Smooth muscle cell (in vitro differentiated cells): ENCODE measurements at regions not wholly inside any gene's neighbourhood (a gene's known extent, or its start where the extent isn't known, plus 50 kb on each side); places are given as distances from the start of the nearest gene placed in this dataset.

ENCODE experiments used
- DNase-seq: peaks from one replicate; lab custom pipeline; 2025; ENCODE audit not compliant: unreplicated experiment; lab: John Stamatoyannopoulos, UW
- H2AFZ ChIP-seq: fragments of 200-600 bp; sonication (generic); 2 replicates; pipeline ENCODE4 v1.6.0; 2016; ENCODE audit warnings: antibody characterized with exemption, low read depth, mild to moderate bottlenecking
- H3F3A ChIP-seq: fragments of 200-600 bp; sonication (generic); 2 replicates; pipeline ENCODE4 v1.6.0; 2017; ENCODE audit warnings: antibody characterized with exemption, low read depth
- H3K27ac ChIP-seq: fragments of 200-600 bp; sonication (generic); 2 replicates; pipeline ENCODE4 v1.5.1; 2016; ENCODE audit warnings: low read depth, mild to moderate bottlenecking
- H3K27me3 ChIP-seq: fragments of 200-600 bp; sonication (generic); 2 replicates; pipeline ENCODE4 v1.6.1; 2016; ENCODE audit warnings: low read depth, mild to moderate bottlenecking
- H3K36me3 ChIP-seq: fragments of 200-600 bp; sonication (generic); 2 replicates; pipeline ENCODE4 v1.5.1; 2016; ENCODE audit warnings: low read depth
- H3K4me1 ChIP-seq: fragments of 200-600 bp; sonication (generic); 2 replicates; pipeline ENCODE4 v1.5.1; 2016; ENCODE audit warnings: low read depth
- H3K4me2 ChIP-seq: fragments of 200-600 bp; sonication (generic); 2 replicates; pipeline ENCODE4 v1.6.0; 2016; ENCODE audit warnings: mild to moderate bottlenecking
- H3K4me3 ChIP-seq: fragments of 200-600 bp; sonication (generic); 2 replicates; pipeline ENCODE4 v1.5.1; 2016; ENCODE audit warnings: mild to moderate bottlenecking
- H3K79me2 ChIP-seq: fragments of 200-600 bp; sonication (generic); 2 replicates; pipeline ENCODE4 v1.6.0; 2016; ENCODE audit warnings: low read depth, mild to moderate bottlenecking
- H3K9ac ChIP-seq: fragments of 200-600 bp; sonication (generic); 2 replicates; pipeline ENCODE4 v1.6.0; 2016; ENCODE audit warnings: low read depth
- H3K9me3 ChIP-seq: fragments of 200-600 bp; sonication (generic); replicated peaks from 2 replicates; pipeline ENCODE4 v1.5.1; 2016; ENCODE audit warnings: low read depth
- H4K20me1 ChIP-seq: fragments of 200-600 bp; sonication (generic); 2 replicates; pipeline ENCODE4 v1.6.0; 2016; ENCODE audit warnings: low read depth
- WGBS: methylation state at CpG from one replicate; pipeline ENCODE4 v1.1.7; 2016; ENCODE audit warnings: low lambda C conversion rate; 5-methylcytosine and 5-hydroxymethylcytosine counted together
- TF ChIP-seq, protein P1 (sequence below): fragments of 200-600 bp; sonication (generic); IDR thresholded peaks from 2 replicates; pipeline ENCODE4 v1.5.1; 2017; ENCODE audit warnings: borderline replicate concordance, mild to moderate bottlenecking, antibody characterized with exemption; ENCODE audit not compliant: insufficient read depth, poor library complexity, severe bottlenecking

- Histone ChIP-seq H3K4me1 (peaks cover 7% of the 10 kb centered on the region), H3K27me3 (no peaks in the 10 kb centered on the region), H3K9me3 (no peaks in the 10 kb centered on the region), H4K20me1 (no peaks in the 10 kb centered on the region), H3K79me2 (no peaks in the 10 kb centered on the region), H2AFZ (no peak overlapping the region), H3F3A (peaks cover 5% of the 10 kb centered on the region), H3K4me2 (peak overlapping the region; percentile 38), H3K36me3 (no peaks in the 10 kb centered on the region), H3K9ac (no peak overlapping the region), H3K27ac (peak overlapping the region; percentile 85), H3K4me3 (no peak overlapping the region)
- 49% methylated on average over 5 of the region's 5 CpGs for WGBS
- DNase-seq: no peak
- TF ChIP-seq, protein P1, sequence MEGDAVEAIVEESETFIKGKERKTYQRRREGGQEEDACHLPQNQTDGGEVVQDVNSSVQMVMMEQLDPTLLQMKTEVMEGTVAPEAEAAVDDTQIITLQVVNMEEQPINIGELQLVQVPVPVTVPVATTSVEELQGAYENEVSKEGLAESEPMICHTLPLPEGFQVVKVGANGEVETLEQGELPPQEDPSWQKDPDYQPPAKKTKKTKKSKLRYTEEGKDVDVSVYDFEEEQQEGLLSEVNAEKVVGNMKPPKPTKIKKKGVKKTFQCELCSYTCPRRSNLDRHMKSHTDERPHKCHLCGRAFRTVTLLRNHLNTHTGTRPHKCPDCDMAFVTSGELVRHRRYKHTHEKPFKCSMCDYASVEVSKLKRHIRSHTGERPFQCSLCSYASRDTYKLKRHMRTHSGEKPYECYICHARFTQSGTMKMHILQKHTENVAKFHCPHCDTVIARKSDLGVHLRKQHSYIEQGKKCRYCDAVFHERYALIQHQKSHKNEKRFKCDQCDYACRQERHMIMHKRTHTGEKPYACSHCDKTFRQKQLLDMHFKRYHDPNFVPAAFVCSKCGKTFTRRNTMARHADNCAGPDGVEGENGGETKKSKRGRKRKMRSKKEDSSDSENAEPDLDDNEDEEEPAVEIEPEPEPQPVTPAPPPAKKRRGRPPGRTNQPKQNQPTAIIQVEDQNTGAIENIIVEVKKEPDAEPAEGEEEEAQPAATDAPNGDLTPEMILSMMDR: no peak
These were observed 533.0 kb downstream of the BNC2 start for GRCh38 chr9:16337322-16338029.

- Histone ChIP-seq H3K9me3 (no peaks in the 10 kb centered on the region), H3F3A (peaks cover 2% of the 10 kb centered on the region), H3K4me2 (no peak overlapping the region), H3K36me3 (no peaks in the 10 kb centered on the region), H4K20me1 (no peaks in the 10 kb centered on the region), H2AFZ (no peak overlapping the region), H3K27ac (peak overlapping the region; percentile 5), H3K79me2 (no peaks in the 10 kb centered on the region), H3K9ac (no peak overlapping the region), H3K4me3 (no peak overlapping the region), H3K27me3 (no peaks in the 10 kb centered on the region), H3K4me1 (peaks cover 21% of the 10 kb centered on the region)
- DNase-seq: no peak
- 55% methylated on average over 2 of the region's 2 CpGs for WGBS
- TF ChIP-seq, protein P1: no peak
These were observed 529.3 kb downstream of the BNC2 start for GRCh38 chr9:16341177-16341576.

GRCh38 chr9:16342246-16343020 lies 528.0 kb downstream of the BNC2 start:
- no peaks in the 10 kb centered on the region for H3F3A ChIP-seq
- no peak overlapping the region for H2AFZ ChIP-seq
- no peaks in the 10 kb centered on the region for H3K27me3 ChIP-seq
- H3K9me3 ChIP-seq: no peaks in the 10 kb centered on the region
- no peak overlapping the region for H3K4me3 ChIP-seq
- no peaks in the 10 kb centered on the region for H4K20me1 ChIP-seq
- no peak overlapping the region for H3K9ac ChIP-seq
- H3K36me3 ChIP-seq: no peaks in the 10 kb centered on the region
- no peak overlapping the region for H3K4me2 ChIP-seq
- no peak overlapping the region for H3K27ac ChIP-seq
- no peaks in the 10 kb centered on the region for H3K79me2 ChIP-seq
- WGBS: 95% methylated on average over 7 of the region's 7 CpGs
- TF ChIP-seq, protein P1: no peak
- no peak for DNase-seq
- H3K4me1 ChIP-seq: peaks cover 19% of the 10 kb centered on the region
